ENCODE measurements at regions not wholly inside any gene's neighbourhood (a gene's known extent, or its start where the extent isn't known, plus 50 kb on each side); places are given as distances from the start of the nearest gene placed in this dataset.

- no peak for DNase-seq
- no peaks in the 10 kb centered on the region for H3K27me3 ChIP-seq
- no peak for TF ChIP-seq CTCF (IDR thresholded peaks at IDR 0.05; ENCODE audit: low read depth, low read length)
- H3K36me3 ChIP-seq: no peaks in the 10 kb centered on the region
- H3K4me3 ChIP-seq (ENCODE audit: low read depth, low read length): no peak overlapping the region
- H3K9me3 ChIP-seq: no peaks in the 10 kb centered on the region
- H3K4me1 ChIP-seq: no peaks in the 10 kb centered on the region
These were observed 641.1 kb downstream of the DIAPH3 start for GRCh38 chr13:59522652-59523051.

- Histone ChIP-seq H3K27me3 (no peaks in the 10 kb centered on the region), H3K36me3 (no peaks in the 10 kb centered on the region), H3K9me3 (no peaks in the 10 kb centered on the region), H3K4me3 (ENCODE audit: low read depth, low read length) (no peak overlapping the region), H3K4me1 (no peaks in the 10 kb centered on the region)
- DNase-seq: no peak
- TF ChIP-seq CTCF (IDR thresholded peaks at IDR 0.05; ENCODE audit: low read depth, low read length): no peak
These were observed 636.2 kb downstream of the DIAPH3 start for GRCh38 chr13:59527500-59527899.

- Histone ChIP-seq H3K36me3 (no peaks in the 10 kb centered on the region), H3K4me3 (ENCODE audit: low read depth, low read length) (peak overlapping the region; percentile 28; the same call in 1 of the 2 replicates), H3K9me3 (no peaks in the 10 kb centered on the region), H3K4me1 (no peaks in the 10 kb centered on the region), H3K27me3 (no peaks in the 10 kb centered on the region)
- no peak for TF ChIP-seq CTCF (IDR thresholded peaks at IDR 0.05; ENCODE audit: low read depth, low read length)
- peak; percentile 77 for DNase-seq
These were observed 632.1 kb downstream of the DIAPH3 start for GRCh38 chr13:59531571-59532091.

- DNase-seq: no peak
- no peaks in the 10 kb centered on the region for H3K9me3 ChIP-seq
- no peaks in the 10 kb centered on the region for H3K27me3 ChIP-seq
- H3K4me1 ChIP-seq: no peaks in the 10 kb centered on the region
- H3K36me3 ChIP-seq: no peaks in the 10 kb centered on the region
- no peak for TF ChIP-seq CTCF (IDR thresholded peaks at IDR 0.05; ENCODE audit: low read depth, low read length)
- H3K4me3 ChIP-seq (ENCODE audit: low read depth, low read length): no peak overlapping the region
These were observed 631.3 kb downstream of the DIAPH3 start for GRCh38 chr13:59532405-59532804.

- no peak for DNase-seq
- no peaks in the 10 kb centered on the region for H3K4me1 ChIP-seq
- no peak for TF ChIP-seq CTCF (IDR thresholded peaks at IDR 0.05; ENCODE audit: low read depth, low read length)
- no peak overlapping the region for H3K4me3 ChIP-seq (ENCODE audit: low read depth, low read length)
- no peaks in the 10 kb centered on the region for H3K9me3 ChIP-seq
- H3K36me3 ChIP-seq: no peaks in the 10 kb centered on the region
- no peaks in the 10 kb centered on the region for H3K27me3 ChIP-seq
These were observed 629.9 kb downstream of the DIAPH3 start for GRCh38 chr13:59533561-59534555.

GRCh38 chr13:59534806-59535205, 628.9 kb downstream of the DIAPH3 start:
- Histone ChIP-seq H3K36me3 (no peaks in the 10 kb centered on the region), H3K9me3 (no peaks in the 10 kb centered on the region), H3K4me1 (no peaks in the 10 kb centered on the region), H3K27me3 (no peaks in the 10 kb centered on the region), H3K4me3 (ENCODE audit: low read depth, low read length) (no peak overlapping the region)
- TF ChIP-seq CTCF (IDR thresholded peaks at IDR 0.05; ENCODE audit: low read depth, low read length): no peak
- no peak for DNase-seq

Data from BE2C (cell line).